Epithelial cell of esophagus (primary cell): ENCODE measurements at regions not wholly inside any gene's neighbourhood (a gene's known extent, or its start where the extent isn't known, plus 50 kb on each side); places are given as distances from the start of the nearest gene placed in this dataset.

Experiments used
- DNase-seq: peaks from one replicate; pipeline ENCODE4 v3.0.0; 2010; ENCODE audit warnings: low read depth
- H3K4me3 ChIP-seq: 2 replicates; pipeline ENCODE4 v1.5.1; 2011; ENCODE audit warnings: mild to moderate bottlenecking, low read length, control low read depth
- TF ChIP-seq, protein P1 (sequence below): IDR thresholded peaks from 2 replicates; pipeline ENCODE4 v1.5.1; 2011; ENCODE audit warnings: low read depth, mild to moderate bottlenecking, low read length, control low read depth, inconsistent platforms; ENCODE audit not compliant: insufficient read depth; ENCODE audit errors: missing control alignments

DNA sequence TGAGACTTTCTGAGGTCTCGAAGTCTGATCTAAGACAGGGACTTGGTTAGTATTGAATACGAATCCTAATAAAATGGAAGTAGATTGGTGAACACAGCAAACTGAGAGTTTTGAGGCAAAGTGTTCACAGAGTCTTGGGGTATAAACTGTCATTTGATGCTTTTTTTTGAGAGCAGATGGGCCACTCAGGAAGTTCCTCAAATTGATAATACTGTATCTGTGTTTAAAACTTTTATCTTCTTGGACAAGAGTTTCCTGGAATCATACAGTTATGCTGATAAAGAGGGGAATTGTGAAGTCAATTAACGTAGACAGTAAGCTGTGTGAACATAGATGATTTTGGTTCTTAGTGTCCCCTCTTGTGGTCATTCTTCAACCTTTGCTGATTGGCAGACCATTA, 80.0 kb upstream of the CLPB start:
- TF ChIP-seq, protein P1, sequence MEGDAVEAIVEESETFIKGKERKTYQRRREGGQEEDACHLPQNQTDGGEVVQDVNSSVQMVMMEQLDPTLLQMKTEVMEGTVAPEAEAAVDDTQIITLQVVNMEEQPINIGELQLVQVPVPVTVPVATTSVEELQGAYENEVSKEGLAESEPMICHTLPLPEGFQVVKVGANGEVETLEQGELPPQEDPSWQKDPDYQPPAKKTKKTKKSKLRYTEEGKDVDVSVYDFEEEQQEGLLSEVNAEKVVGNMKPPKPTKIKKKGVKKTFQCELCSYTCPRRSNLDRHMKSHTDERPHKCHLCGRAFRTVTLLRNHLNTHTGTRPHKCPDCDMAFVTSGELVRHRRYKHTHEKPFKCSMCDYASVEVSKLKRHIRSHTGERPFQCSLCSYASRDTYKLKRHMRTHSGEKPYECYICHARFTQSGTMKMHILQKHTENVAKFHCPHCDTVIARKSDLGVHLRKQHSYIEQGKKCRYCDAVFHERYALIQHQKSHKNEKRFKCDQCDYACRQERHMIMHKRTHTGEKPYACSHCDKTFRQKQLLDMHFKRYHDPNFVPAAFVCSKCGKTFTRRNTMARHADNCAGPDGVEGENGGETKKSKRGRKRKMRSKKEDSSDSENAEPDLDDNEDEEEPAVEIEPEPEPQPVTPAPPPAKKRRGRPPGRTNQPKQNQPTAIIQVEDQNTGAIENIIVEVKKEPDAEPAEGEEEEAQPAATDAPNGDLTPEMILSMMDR, result no peak
- no peak overlapping the region for H3K4me3 ChIP-seq
- DNase-seq, result no peak

DNA sequence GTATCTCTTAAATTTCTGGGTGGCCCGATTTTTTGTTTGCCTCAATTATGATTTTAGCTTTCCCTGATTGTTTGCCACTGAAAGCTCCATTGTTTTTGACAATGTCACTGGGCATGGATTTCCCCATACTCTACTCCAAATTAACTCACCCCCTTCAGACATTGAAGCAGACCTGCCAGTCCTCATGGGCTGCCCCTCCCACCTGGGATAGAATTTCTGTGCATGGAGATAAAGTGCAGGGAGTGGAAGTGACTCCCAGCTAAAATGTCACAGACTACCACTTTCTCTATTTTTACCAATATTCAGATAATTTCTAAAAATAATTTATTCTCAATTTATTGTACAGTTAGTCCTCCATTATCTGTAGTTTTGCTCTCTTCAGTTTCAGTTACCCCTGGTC, 79.1 kb upstream of the CLPB start:
- TF ChIP-seq, protein P1, result no peak
- no peak for DNase-seq
- no peak overlapping the region for H3K4me3 ChIP-seq

DNA sequence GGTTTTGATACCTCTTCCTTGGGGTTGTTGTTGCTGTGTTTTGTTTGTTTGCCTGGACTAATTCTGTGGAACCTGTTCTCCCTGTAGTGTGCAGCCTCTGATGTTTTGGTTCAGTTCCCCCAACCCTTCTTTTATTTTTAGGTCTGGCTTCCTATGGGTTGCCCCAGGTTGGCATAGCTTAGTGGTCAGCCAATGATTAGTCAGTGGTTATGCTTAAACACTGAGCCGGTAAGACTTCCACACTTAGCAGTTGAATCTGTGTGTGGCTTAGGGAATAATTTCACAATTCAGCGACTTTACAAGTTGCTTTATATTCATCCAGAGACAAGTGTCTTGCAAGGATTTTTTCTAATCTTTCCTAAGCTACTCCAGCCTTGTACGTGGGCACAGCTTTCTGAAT, 78.6 kb upstream of the CLPB start:
- no peak overlapping the region for H3K4me3 ChIP-seq
- no peak for DNase-seq
- TF ChIP-seq, protein P1, result no peak

DNA sequence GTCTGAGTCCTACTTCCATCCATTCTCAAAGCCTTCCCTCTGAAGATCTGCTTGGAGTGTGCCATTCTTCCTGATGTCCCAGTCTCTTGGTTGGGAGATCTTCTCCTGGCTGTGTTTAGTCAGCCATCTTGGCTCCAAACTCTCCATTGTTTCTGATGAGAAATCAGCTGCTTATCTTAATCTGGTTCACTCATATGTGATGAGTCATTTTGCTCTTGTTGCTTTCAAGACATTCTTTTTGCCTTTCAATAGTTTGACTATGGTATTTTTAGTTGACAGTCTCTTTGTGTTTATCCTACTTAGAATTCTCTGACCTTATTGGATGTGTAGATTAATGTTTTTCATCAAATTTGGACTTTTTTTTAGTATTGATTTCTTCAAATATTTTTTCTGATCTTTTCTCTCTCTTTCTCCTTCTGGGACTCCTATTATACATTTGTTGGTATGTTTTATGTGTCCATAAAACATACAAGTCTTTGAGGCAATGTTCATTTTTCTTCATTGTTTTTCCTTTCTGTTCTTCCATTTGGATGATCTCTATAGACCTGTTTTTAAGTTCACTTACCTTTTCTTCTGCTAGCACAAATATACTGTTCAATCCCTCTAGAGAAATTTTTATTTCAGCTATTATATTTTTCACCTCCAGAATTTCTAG, 77.2 kb upstream of the CLPB start:
- no peak for DNase-seq
- TF ChIP-seq, protein P1, result no peak
- H3K4me3 ChIP-seq, result no peak overlapping the region

DNA sequence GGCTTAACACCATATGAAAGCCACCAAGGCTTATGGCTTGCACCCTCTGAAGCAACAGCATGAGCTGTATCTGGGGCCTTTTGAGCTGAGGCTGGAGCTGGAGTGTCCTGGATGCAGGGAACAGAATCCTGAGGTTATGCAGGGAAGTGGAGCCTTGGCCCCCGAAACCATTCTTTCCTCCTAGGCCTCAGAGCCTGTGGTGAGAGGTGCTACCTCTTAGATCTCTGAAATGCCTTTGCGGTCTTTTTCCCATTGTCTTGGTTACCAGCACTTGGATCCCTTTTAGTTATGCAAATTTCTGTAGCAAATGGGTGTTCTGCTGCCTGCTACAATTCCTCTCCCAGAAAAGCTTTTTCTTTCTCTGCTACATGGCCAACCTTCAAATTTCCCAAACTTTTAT, 72.7 kb upstream of the CLPB start:
- no peak for DNase-seq
- TF ChIP-seq, protein P1, result no peak
- no peak overlapping the region for H3K4me3 ChIP-seq

DNA sequence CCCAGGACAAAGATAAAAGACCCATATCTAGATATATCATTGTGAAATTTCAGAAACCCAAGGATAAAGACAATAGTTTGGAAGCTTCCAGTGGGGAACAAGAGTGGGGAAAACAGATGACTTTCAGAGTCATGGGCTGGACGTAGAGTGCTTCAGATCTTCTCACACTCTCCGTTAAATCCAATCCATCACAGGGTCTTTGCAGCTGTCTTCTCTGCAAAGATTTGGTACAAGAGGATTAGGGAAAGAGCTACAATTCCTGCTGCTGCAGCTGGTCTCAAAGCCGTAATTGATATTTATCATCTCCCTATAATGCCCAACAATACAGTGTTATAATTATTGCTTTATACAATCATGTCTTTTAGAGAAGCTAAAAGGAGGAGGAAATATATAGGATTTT, 63.4 kb upstream of the CLPB start:
- no peak for DNase-seq
- TF ChIP-seq, protein P1, result no peak
- no peak overlapping the region for H3K4me3 ChIP-seq

DNA sequence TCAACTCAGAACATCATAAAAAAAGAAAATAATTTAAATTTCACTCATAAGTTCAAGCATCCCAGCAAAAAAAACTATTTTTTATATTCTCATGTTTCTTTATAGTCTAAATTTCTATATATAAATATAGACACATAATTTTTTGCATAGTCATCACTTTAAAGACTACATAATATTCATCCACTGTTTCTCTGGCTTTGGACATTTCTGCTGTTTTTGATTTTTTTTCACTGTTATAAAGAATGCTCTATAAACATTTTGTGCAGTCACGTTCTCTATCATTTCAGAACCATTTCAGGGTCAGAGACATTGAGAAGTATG, 59.7 kb upstream of the CLPB start:
- TF ChIP-seq, protein P1, result no peak
- no peak overlapping the region for H3K4me3 ChIP-seq
- no peak for DNase-seq
